Natural killer cell treated with Interleukin-12 subunit alpha and Interleukin-12 subunit beta and Interleukin-15 and Interleukin-18, amount 100 ng/mL, for 72 hours (primary cell): ENCODE measurements at regions not wholly inside any gene's neighbourhood (a gene's known extent, or its start where the extent isn't known, plus 50 kb on each side); places are given as distances from the start of the nearest gene placed in this dataset.

Experiments used
- ATAC-seq, 2 donors: fragments of 150-1000 bp; cut with Tn5 transposase in 1 of 2; sonication (Bioruptor Pico), chemical (Tn5 transposase) in 1 of 2; 2 replicates each; pipeline ENCODE4 v1.10.0; 2021
- DNase-seq: peaks from one replicate; pipeline ENCODE4 v3.0.0; 2022; ENCODE audit warnings: low spot score
- H3K27ac Mint-ChIP-seq, 2 donors: 1 replicate in 1 of 2; 2 replicates in 1 of 2; pipeline ENCODE4 v1.8.0; 2022; ENCODE audit warnings: mixed read lengths in 2 of 2, mild to moderate bottlenecking in 1 of 2, moderate library complexity in 1 of 2
- H3K27me3 Mint-ChIP-seq, 2 donors: 1 replicate in 1 of 2; 2 replicates in 1 of 2; pipeline ENCODE4 v1.8.0; 2022; ENCODE audit warnings: mixed read lengths in 2 of 2
- H3K36me3 Mint-ChIP-seq: one replicate; pipeline ENCODE4 v1.8.0; 2022; ENCODE audit warnings: mixed read lengths
- H3K4me1 Mint-ChIP-seq, 2 donors: 1 replicate in 1 of 2; 2 replicates in 1 of 2; pipeline ENCODE4 v1.8.0; 2022; ENCODE audit warnings: low read depth in 2 of 2, mixed read lengths in 2 of 2, mild to moderate bottlenecking in 1 of 2
- H3K4me3 Mint-ChIP-seq: one replicate; pipeline ENCODE4 v1.8.0; 2022; ENCODE audit warnings: mixed read lengths
- H3K9me3 Mint-ChIP-seq: 2 replicates; pipeline ENCODE4 v1.8.0; 2022; ENCODE audit warnings: mixed read lengths

GRCh38 chr9:118963674-118964073 is 405.6 kb downstream of the BRINP1 start:
- peaks cover 6% of the 10 kb centered on the region for H3K36me3 Mint-ChIP-seq
- no peaks in the 10 kb centered on the region for H3K27me3 Mint-ChIP-seq
- no peak overlapping the region for H3K27ac Mint-ChIP-seq
- DNase-seq, result no peak
- no peak for ATAC-seq
- H3K4me1 Mint-ChIP-seq, result no peaks in the 10 kb centered on the region
- H3K9me3 Mint-ChIP-seq, result peaks cover 21% of the 10 kb centered on the region
- no peak overlapping the region for H3K4me3 Mint-ChIP-seq

GRCh38 chr9:118967901-118968300 is 401.3 kb downstream of the BRINP1 start:
- DNase-seq (no peak), ATAC-seq (no peak)
- Mint-ChIP-seq H3K9me3 (peaks cover 23% of the 10 kb centered on the region), H3K27ac (no peak overlapping the region), H3K4me1 (no peaks in the 10 kb centered on the region), H3K36me3 (peaks cover 6% of the 10 kb centered on the region), H3K4me3 (no peak overlapping the region), H3K27me3 (no peaks in the 10 kb centered on the region)

- Mint-ChIP-seq H3K36me3 (no peaks in the 10 kb centered on the region), H3K4me1 (no peaks in the 10 kb centered on the region), H3K27me3 (no peaks in the 10 kb centered on the region), H3K4me3 (no peak overlapping the region), H3K9me3 (peaks cover 5% of the 10 kb centered on the region), H3K27ac (no peak overlapping the region)
- ATAC-seq (no peak), DNase-seq (no peak)
Observed at GRCh38 chr9:118975736-118976135, 393.5 kb downstream of the BRINP1 start.

- Mint-ChIP-seq H3K4me3 (no peak overlapping the region), H3K27me3 (no peaks in the 10 kb centered on the region), H3K36me3 (no peaks in the 10 kb centered on the region), H3K4me1 (no peaks in the 10 kb centered on the region), H3K27ac (no peak overlapping the region), H3K9me3 (peaks cover 4% of the 10 kb centered on the region)
- DNase-seq (no peak), ATAC-seq (no peak)
Observed at GRCh38 chr9:118976160-118976559, 393.1 kb downstream of the BRINP1 start.

GRCh38 chr9:118984607-118985006 is 384.6 kb downstream of the BRINP1 start:
- no peak for ATAC-seq

GRCh38 chr9:118985851-118986250 is 383.4 kb downstream of the BRINP1 start:
- Mint-ChIP-seq H3K9me3 (peaks cover 13% of the 10 kb centered on the region), H3K36me3 (peaks cover 6% of the 10 kb centered on the region), H3K27ac (no peak overlapping the region), H3K27me3 (no peaks in the 10 kb centered on the region), H3K4me3 (no peak overlapping the region), H3K4me1 (no peaks in the 10 kb centered on the region)
- ATAC-seq, result no peak
- DNase-seq, result no peak

More at GRCh38 chr9:118984607-118985006, 384.6 kb downstream of the BRINP1 start:
- Mint-ChIP-seq H3K4me1 (no peaks in the 10 kb centered on the region), H3K36me3 (no peaks in the 10 kb centered on the region), H3K4me3 (no peak overlapping the region), H3K9me3 (peaks cover 8% of the 10 kb centered on the region), H3K27me3 (no peaks in the 10 kb centered on the region), H3K27ac (no peak overlapping the region)
- DNase-seq, result no peak

- Mint-ChIP-seq H3K9me3 (peaks cover 13% of the 10 kb centered on the region), H3K27me3 (no peaks in the 10 kb centered on the region), H3K4me1 (no peaks in the 10 kb centered on the region)
Observed at GRCh38 chr9:118987167-118987566, 382.1 kb downstream of the BRINP1 start.

GRCh38 chr9:118990949-118991348 is 378.3 kb downstream of the BRINP1 start:
- H3K4me1 Mint-ChIP-seq, result no peaks in the 10 kb centered on the region
- DNase-seq, result no peak
- H3K4me3 Mint-ChIP-seq, result no peak overlapping the region
- peaks cover 17% of the 10 kb centered on the region for H3K9me3 Mint-ChIP-seq
- no peak for ATAC-seq
- peaks cover 6% of the 10 kb centered on the region for H3K36me3 Mint-ChIP-seq
- H3K27ac Mint-ChIP-seq, result no peak overlapping the region
- no peaks in the 10 kb centered on the region for H3K27me3 Mint-ChIP-seq

More at GRCh38 chr9:118987167-118987566, 382.1 kb downstream of the BRINP1 start:
- no peak overlapping the region for H3K27ac Mint-ChIP-seq
- no peak for DNase-seq
- no peak for ATAC-seq
- peaks cover 6% of the 10 kb centered on the region for H3K36me3 Mint-ChIP-seq
- no peak overlapping the region for H3K4me3 Mint-ChIP-seq

GRCh38 chr9:118991366-118992285 is 377.6 kb downstream of the BRINP1 start:
- ATAC-seq (no peak), DNase-seq (no peak)
- Mint-ChIP-seq H3K4me1 (no peaks in the 10 kb centered on the region), H3K27me3 (no peaks in the 10 kb centered on the region), H3K4me3 (no peak overlapping the region), H3K9me3 (peaks cover 16% of the 10 kb centered on the region), H3K27ac (no peak overlapping the region), H3K36me3 (peaks cover 6% of the 10 kb centered on the region)

- peaks cover 12% of the 10 kb centered on the region for H3K9me3 Mint-ChIP-seq
- no peaks in the 10 kb centered on the region for H3K4me1 Mint-ChIP-seq
- ATAC-seq (no peak), DNase-seq (no peak)
- H3K27ac Mint-ChIP-seq, result no peak overlapping the region
- no peaks in the 10 kb centered on the region for H3K27me3 Mint-ChIP-seq
- no peak overlapping the region for H3K4me3 Mint-ChIP-seq
- H3K36me3 Mint-ChIP-seq, result peaks cover 6% of the 10 kb centered on the region
Observed at GRCh38 chr9:118992813-118993794, 376.1 kb downstream of the BRINP1 start.

- no peak overlapping the region for H3K27ac Mint-ChIP-seq
- no peaks in the 10 kb centered on the region for H3K4me1 Mint-ChIP-seq
- DNase-seq (no peak), ATAC-seq (no peak)
- H3K36me3 Mint-ChIP-seq, result peaks cover 6% of the 10 kb centered on the region
- H3K27me3 Mint-ChIP-seq, result no peaks in the 10 kb centered on the region
- no peak overlapping the region for H3K4me3 Mint-ChIP-seq
- H3K9me3 Mint-ChIP-seq, result peaks cover 14% of the 10 kb centered on the region
Observed at GRCh38 chr9:118993965-118994364, 375.3 kb downstream of the BRINP1 start.

GRCh38 chr9:119002491-119002890 is 366.7 kb downstream of the BRINP1 start:
- Mint-ChIP-seq H3K4me3 (no peak overlapping the region), H3K9me3 (peaks cover 7% of the 10 kb centered on the region), H3K27ac (no peak overlapping the region), H3K27me3 (no peaks in the 10 kb centered on the region), H3K36me3 (no peaks in the 10 kb centered on the region), H3K4me1 (no peaks in the 10 kb centered on the region)
- ATAC-seq, result no peak
- no peak for DNase-seq

- H3K27ac Mint-ChIP-seq, result no peak overlapping the region
- no peaks in the 10 kb centered on the region for H3K36me3 Mint-ChIP-seq
- peaks cover 7% of the 10 kb centered on the region for H3K9me3 Mint-ChIP-seq
- ATAC-seq (no peak), DNase-seq (no peak)
- no peak overlapping the region for H3K4me3 Mint-ChIP-seq
- no peaks in the 10 kb centered on the region for H3K4me1 Mint-ChIP-seq
- no peaks in the 10 kb centered on the region for H3K27me3 Mint-ChIP-seq
Observed at GRCh38 chr9:119003201-119003611, 366.0 kb downstream of the BRINP1 start.
